NCI-H82 treated with DMSO at 0.1 percent for 48 hours (cell line): ENCODE measurements at regions not wholly inside any gene's neighbourhood (a gene's known extent, or its start where the extent isn't known, plus 50 kb on each side); places are given as distances from the start of the nearest gene placed in this dataset.

Experiments
- DNase-seq: peaks from one replicate; lab custom pipeline; 2025; ENCODE audit not compliant: unreplicated experiment; lab: John Stamatoyannopoulos, UW

- no peak for DNase-seq
Measured at GRCh38 chr12:69123919-69124638, 115.3 kb upstream of the CPSF6 start.

GRCh38 chr12:69129017-69129416 lies 110.4 kb upstream of the CPSF6 start:
- no peak for DNase-seq

GRCh38 chr12:69129564-69129963 lies 109.8 kb upstream of the CPSF6 start:
- DNase-seq: no peak

GRCh38 chr12:69130064-69130463 lies 109.3 kb upstream of the CPSF6 start:
- no peak for DNase-seq

GRCh38 chr12:69131077-69131476 lies 108.3 kb upstream of the CPSF6 start:
- no peak for DNase-seq

GRCh38 chr12:69136931-69137613 lies 102.3 kb upstream of the CPSF6 start:
- DNase-seq: no peak

- DNase-seq: no peak
Measured at GRCh38 chr12:69141074-69141473, 98.3 kb upstream of the CPSF6 start.

- DNase-seq: no peak
Measured at GRCh38 chr12:69149270-69149669, 90.1 kb upstream of the CPSF6 start.

GRCh38 chr12:69150083-69150795 lies 89.1 kb upstream of the CPSF6 start:
- no peak for DNase-seq

GRCh38 chr12:69150796-69151127 lies 88.6 kb upstream of the CPSF6 start:
- no peak for DNase-seq

- no peak for DNase-seq
Measured at GRCh38 chr12:69151254-69151764, 88.1 kb upstream of the CPSF6 start.

GRCh38 chr12:69154585-69155363 lies 84.6 kb upstream of the CPSF6 start:
- peak; percentile 33 for DNase-seq

- DNase-seq: peak; percentile 65
Measured at GRCh38 chr12:69157023-69157655, 82.2 kb upstream of the CPSF6 start.

- no peak for DNase-seq
Measured at GRCh38 chr12:69161829-69162228, 77.5 kb upstream of the CPSF6 start.

GRCh38 chr12:69163681-69164362 lies 75.5 kb upstream of the CPSF6 start:
- DNase-seq: no peak

- DNase-seq: no peak
Measured at GRCh38 chr12:69167648-69168165, 71.7 kb upstream of the CPSF6 start.

- no peak for DNase-seq
Measured at GRCh38 chr12:69168363-69168762, 71.0 kb upstream of the CPSF6 start.

- DNase-seq: no peak
Measured at GRCh38 chr12:69168828-69169227, 70.5 kb upstream of the CPSF6 start.

- DNase-seq: no peak
Measured at GRCh38 chr12:69170293-69170692, 69.1 kb upstream of the CPSF6 start.

- no peak for DNase-seq
Measured at GRCh38 chr12:69171881-69172280, 67.5 kb upstream of the CPSF6 start.
